OCI-LY3 (cell line): ENCODE measurements at regions not wholly inside any gene's neighbourhood (a gene's known extent, or its start where the extent isn't known, plus 50 kb on each side); places are given as distances from the start of the nearest gene placed in this dataset.

Experiments used
- H2AFZ ChIP-seq: fragments of 200-600, 300-600 bp; shearing (Covaris generic); 2 replicates; pipeline ENCODE4 v1.6.0; 2014; ENCODE audit warnings: antibody characterized with exemption, low read depth, low read length
- H3K27ac ChIP-seq: fragments of 200-600, 300-600 bp; sonication (generic); 2 replicates; pipeline ENCODE4 v1.5.1; 2014; ENCODE audit warnings: mild to moderate bottlenecking, low read length, moderate library complexity, mixed read lengths
- H3K27me3 ChIP-seq: fragments of 200-600, 300-600 bp; sonication (generic); 2 replicates; pipeline ENCODE4 v1.6.1; 2014; ENCODE audit warnings: low read depth, low read length, mixed read lengths
- H3K36me3 ChIP-seq: fragments of 200-600, 300-600 bp; sonication (generic); replicated peaks from 2 replicates; pipeline ENCODE3; 2014; ENCODE audit warnings: low read depth, low read length, mixed read lengths
- H3K4me1 ChIP-seq: fragments of 300-600, 200-600 bp; sonication (generic); 2 replicates; pipeline ENCODE4 v1.6.1; 2014; ENCODE audit warnings: low read length, mixed read lengths
- H3K4me2 ChIP-seq: fragments of 200-600, 300-600 bp; sonication (generic); 2 replicates; pipeline ENCODE4 v1.6.1; 2014; ENCODE audit warnings: low read length, mixed read lengths
- H3K4me3 ChIP-seq: fragments of 300-600, 200-600 bp; sonication (generic); 2 replicates; pipeline ENCODE4 v1.5.1; 2014; ENCODE audit warnings: antibody characterized with exemption, mild to moderate bottlenecking, low read length, moderate library complexity
- H3K79me2 ChIP-seq: fragments of 300-600, 200-600 bp; shearing (Covaris generic); 2 replicates; pipeline ENCODE4 v1.6.1; 2014; ENCODE audit warnings: mild to moderate bottlenecking, low read length, mixed read lengths
- H3K9ac ChIP-seq: fragments of 300-600, 200-600 bp; shearing (Covaris generic); 2 replicates; pipeline ENCODE4 v1.6.0; 2014; ENCODE audit warnings: mild to moderate bottlenecking, low read length, moderate library complexity
- H3K9me3 ChIP-seq: fragments of 200-600, 300-600 bp; shearing (Covaris generic); 2 replicates; pipeline ENCODE4 v1.6.1; 2014; ENCODE audit warnings: low read length, mixed read lengths; ENCODE audit not compliant: insufficient read depth
- H4K20me1 ChIP-seq: fragments of 200-600, 300-600 bp; sonication (generic); 2 replicates; pipeline ENCODE4 v1.6.1; 2016; ENCODE audit warnings: low read length, mixed read lengths; ENCODE audit not compliant: insufficient read depth
- CTCF ChIP-seq: fragments of 200-600, 300-600 bp; sonication (generic); IDR thresholded peaks from 2 replicates; pipeline ENCODE4 v1.5.1; 2014; ENCODE audit warnings: antibody characterized with exemption, low read length, low read depth
- EZH2phosphoT487 ChIP-seq: fragments of 200-600 bp; shearing (Covaris generic); IDR thresholded peaks from 2 replicates; pipeline ENCODE4 v1.6.1; 2018; ENCODE audit warnings: antibody characterized with exemption, mixed run types, low read depth

- H3K27me3 ChIP-seq: no peaks in the 10 kb centered on the region
- H3K79me2 ChIP-seq: no peaks in the 10 kb centered on the region
- H3K4me3 ChIP-seq: no peak overlapping the region
- H3K4me2 ChIP-seq: no peak overlapping the region
- no peak overlapping the region for H2AFZ ChIP-seq
- no peaks in the 10 kb centered on the region for H3K9me3 ChIP-seq
- H3K4me1 ChIP-seq: no peaks in the 10 kb centered on the region
- no peak overlapping the region for H3K27ac ChIP-seq
- no peaks in the 10 kb centered on the region for H3K36me3 ChIP-seq
- H4K20me1 ChIP-seq: no peaks in the 10 kb centered on the region
- H3K9ac ChIP-seq: no peak overlapping the region
- TF ChIP-seq EZH2phosphoT487 (no peak), CTCF (no peak)
Observed at GRCh38 chr3:40911928-40912327, 287.4 kb upstream of the CTNNB1 start.

GRCh38 chr3:40912461-40912860 is 286.8 kb upstream of the CTNNB1 start:
- no peaks in the 10 kb centered on the region for H3K36me3 ChIP-seq
- no peaks in the 10 kb centered on the region for H3K27me3 ChIP-seq
- no peak overlapping the region for H3K4me2 ChIP-seq
- H2AFZ ChIP-seq: no peak overlapping the region
- no peaks in the 10 kb centered on the region for H3K4me1 ChIP-seq
- no peak overlapping the region for H3K9ac ChIP-seq
- no peak for TF ChIP-seq EZH2phosphoT487
- no peak for TF ChIP-seq CTCF
- H3K79me2 ChIP-seq: no peaks in the 10 kb centered on the region
- H4K20me1 ChIP-seq: no peaks in the 10 kb centered on the region
- no peak overlapping the region for H3K27ac ChIP-seq
- no peaks in the 10 kb centered on the region for H3K9me3 ChIP-seq
- H3K4me3 ChIP-seq: no peak overlapping the region

GRCh38 chr3:40913192-40913591 is 286.1 kb upstream of the CTNNB1 start:
- no peaks in the 10 kb centered on the region for H3K27me3 ChIP-seq
- no peak overlapping the region for H3K4me3 ChIP-seq
- no peak overlapping the region for H2AFZ ChIP-seq
- no peak overlapping the region for H3K9ac ChIP-seq
- TF ChIP-seq CTCF (no peak), EZH2phosphoT487 (no peak)
- H3K4me1 ChIP-seq: no peaks in the 10 kb centered on the region
- no peaks in the 10 kb centered on the region for H3K9me3 ChIP-seq
- H3K79me2 ChIP-seq: no peaks in the 10 kb centered on the region
- H3K27ac ChIP-seq: no peak overlapping the region
- H3K36me3 ChIP-seq: no peaks in the 10 kb centered on the region
- no peak overlapping the region for H3K4me2 ChIP-seq
- no peaks in the 10 kb centered on the region for H4K20me1 ChIP-seq

- Histone ChIP-seq H3K4me1 (no peaks in the 10 kb centered on the region), H3K27me3 (no peaks in the 10 kb centered on the region), H3K4me2 (no peak overlapping the region), H3K4me3 (no peak overlapping the region), H3K36me3 (no peaks in the 10 kb centered on the region), H3K9me3 (no peaks in the 10 kb centered on the region), H3K9ac (no peak overlapping the region), H3K79me2 (no peaks in the 10 kb centered on the region), H3K27ac (no peak overlapping the region), H4K20me1 (no peaks in the 10 kb centered on the region), H2AFZ (no peak overlapping the region)
- TF ChIP-seq CTCF (no peak), EZH2phosphoT487 (no peak)
Observed at GRCh38 chr3:40913641-40914040, 285.7 kb upstream of the CTNNB1 start.
